Hematopoietic multipotent progenitor cell (in vitro differentiated cells): ENCODE measurements at regions not wholly inside any gene's neighbourhood (a gene's known extent, or its start where the extent isn't known, plus 50 kb on each side); places are given as distances from the start of the nearest gene placed in this dataset.
A peak's percentile ranks its signal among the peaks of the same experiment; 100 is the strongest.

Experiments used
- DNase-seq, 3 donors: peaks; one replicate each; pipeline ENCODE4 v3.0.0-alpha.2; 2011 to 2015; ENCODE audit warnings: low read depth in 2 of 3, low spot score in 2 of 3

GRCh38 chr6:6884193-6884627 lies 223.6 kb upstream of the RREB1 start:
- no peak for DNase-seq

- no peak for DNase-seq
Observed at GRCh38 chr6:6884916-6885315, 222.8 kb upstream of the RREB1 start.

- peak in 2 of 3 donors; percentile 37 to 40 for DNase-seq
Observed at GRCh38 chr6:6885521-6886170, 222.1 kb upstream of the RREB1 start.

- DNase-seq, result peak in 2 of 3 donors; percentile 17 to 68
Observed at GRCh38 chr6:6886171-6886885, 221.4 kb upstream of the RREB1 start.

- no peak for DNase-seq
Observed at GRCh38 chr6:6886886-6887285, 220.9 kb upstream of the RREB1 start.

- no peak for DNase-seq
Observed at GRCh38 chr6:6889601-6890000, 218.2 kb upstream of the RREB1 start.

- no peak for DNase-seq
Observed at GRCh38 chr6:6890400-6890858, 217.3 kb upstream of the RREB1 start.

- no peak for DNase-seq
Observed at GRCh38 chr6:6891125-6891721, 216.5 kb upstream of the RREB1 start.

- peak in 1 of 3 donors; percentile 75 for DNase-seq
Observed at GRCh38 chr6:6891949-6892461, 215.8 kb upstream of the RREB1 start.

GRCh38 chr6:6892744-6893583 lies 214.8 kb upstream of the RREB1 start:
- DNase-seq, result no peak

- no peak for DNase-seq
Observed at GRCh38 chr6:6893701-6894100, 214.1 kb upstream of the RREB1 start.

GRCh38 chr6:6895929-6896328 lies 211.8 kb upstream of the RREB1 start:
- no peak for DNase-seq

- no peak for DNase-seq
Observed at GRCh38 chr6:6897140-6897539, 210.6 kb upstream of the RREB1 start.

- DNase-seq, result no peak
Observed at GRCh38 chr6:6900569-6901204, 207.1 kb upstream of the RREB1 start.

- DNase-seq, result peak in 1 of 3 donors; percentile 13
Observed at GRCh38 chr6:6901205-6901719, 206.5 kb upstream of the RREB1 start.

- DNase-seq, result no peak
Observed at GRCh38 chr6:6901945-6902344, 205.8 kb upstream of the RREB1 start.

GRCh38 chr6:6905961-6906518 lies 201.7 kb upstream of the RREB1 start:
- DNase-seq, result no peak

GRCh38 chr6:6906570-6907213 lies 201.1 kb upstream of the RREB1 start:
- no peak for DNase-seq

- no peak for DNase-seq
Observed at GRCh38 chr6:6907286-6907685, 200.5 kb upstream of the RREB1 start.
